ENCODE measurements at regions not wholly inside any gene's neighbourhood (a gene's known extent, or its start where the extent isn't known, plus 50 kb on each side); places are given as distances from the start of the nearest gene placed in this dataset.

DNA sequence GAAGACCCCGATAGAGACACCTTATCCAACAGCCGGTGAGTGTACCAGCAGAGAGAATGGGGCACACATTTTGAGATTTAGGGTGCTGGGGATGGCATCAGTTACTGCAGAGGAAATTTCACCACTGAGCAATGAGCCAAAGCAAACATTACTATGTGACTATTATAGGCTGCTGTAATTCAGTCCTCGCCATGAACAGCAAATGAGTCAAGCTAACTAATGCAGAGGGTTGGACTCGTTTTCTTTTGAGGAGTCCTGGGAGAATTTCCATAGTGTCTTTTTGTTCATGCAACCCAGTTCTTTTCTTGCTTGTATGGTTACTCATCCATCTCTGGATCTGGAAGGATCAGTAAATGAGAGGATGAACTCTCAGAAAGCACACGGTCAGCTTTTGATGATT lies 323.8 kb downstream of the PSAT1 start:
- TF ChIP-seq, protein P1, sequence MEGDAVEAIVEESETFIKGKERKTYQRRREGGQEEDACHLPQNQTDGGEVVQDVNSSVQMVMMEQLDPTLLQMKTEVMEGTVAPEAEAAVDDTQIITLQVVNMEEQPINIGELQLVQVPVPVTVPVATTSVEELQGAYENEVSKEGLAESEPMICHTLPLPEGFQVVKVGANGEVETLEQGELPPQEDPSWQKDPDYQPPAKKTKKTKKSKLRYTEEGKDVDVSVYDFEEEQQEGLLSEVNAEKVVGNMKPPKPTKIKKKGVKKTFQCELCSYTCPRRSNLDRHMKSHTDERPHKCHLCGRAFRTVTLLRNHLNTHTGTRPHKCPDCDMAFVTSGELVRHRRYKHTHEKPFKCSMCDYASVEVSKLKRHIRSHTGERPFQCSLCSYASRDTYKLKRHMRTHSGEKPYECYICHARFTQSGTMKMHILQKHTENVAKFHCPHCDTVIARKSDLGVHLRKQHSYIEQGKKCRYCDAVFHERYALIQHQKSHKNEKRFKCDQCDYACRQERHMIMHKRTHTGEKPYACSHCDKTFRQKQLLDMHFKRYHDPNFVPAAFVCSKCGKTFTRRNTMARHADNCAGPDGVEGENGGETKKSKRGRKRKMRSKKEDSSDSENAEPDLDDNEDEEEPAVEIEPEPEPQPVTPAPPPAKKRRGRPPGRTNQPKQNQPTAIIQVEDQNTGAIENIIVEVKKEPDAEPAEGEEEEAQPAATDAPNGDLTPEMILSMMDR (IDR thresholded peaks at IDR 0.05; ENCODE audit: insufficient read depth, low read depth, low read length): no peak
- H3K4me3 ChIP-seq (ENCODE audit: low read depth, low read length): no peak overlapping the region
- DNase-seq (ENCODE audit: low read depth): peak; percentile 6

DNA sequence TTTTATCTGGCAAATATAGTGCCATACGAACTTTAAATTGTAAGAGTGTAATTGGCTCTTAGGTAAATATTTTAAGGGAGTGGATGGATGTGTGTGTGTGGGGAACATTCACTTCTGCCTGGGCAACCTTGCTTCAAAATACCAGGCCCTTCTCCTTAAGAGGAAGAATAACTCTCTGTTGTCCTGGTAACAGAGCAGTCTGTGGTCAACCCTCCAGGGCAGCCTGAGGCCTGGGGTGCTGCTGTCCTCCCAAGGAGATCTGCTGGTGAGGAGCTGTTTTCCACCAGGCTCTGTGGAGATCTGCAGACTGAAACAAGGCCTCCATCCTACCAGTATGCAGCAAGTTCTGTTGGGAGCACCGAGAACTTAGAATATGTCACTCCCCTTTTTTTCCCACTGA lies 325.2 kb downstream of the PSAT1 start:
- DNase-seq (ENCODE audit: low read depth): no peak
- TF ChIP-seq, protein P1 (IDR thresholded peaks at IDR 0.05; ENCODE audit: insufficient read depth, low read depth, low read length): no peak

DNA sequence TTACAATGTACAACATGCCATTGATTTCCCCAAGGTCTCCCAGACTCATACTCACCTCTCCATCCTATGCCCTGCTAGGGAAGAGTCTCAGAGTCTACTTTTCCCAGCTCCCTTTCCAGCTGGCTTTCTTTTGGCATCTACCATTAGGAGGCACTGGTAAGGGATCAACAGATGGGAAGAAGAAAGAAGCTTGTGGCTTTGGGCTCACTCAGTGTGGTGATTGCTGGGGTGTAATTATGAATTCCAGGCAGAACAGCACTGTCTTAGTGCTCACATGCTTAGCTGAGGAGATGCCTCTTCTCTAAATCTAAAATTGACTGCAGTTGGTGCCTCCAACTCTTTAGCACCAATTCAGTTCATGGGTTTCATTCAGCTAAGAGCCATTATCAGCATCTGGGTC lies 330.0 kb downstream of the PSAT1 start:
- TF ChIP-seq, protein P1 (IDR thresholded peaks at IDR 0.05; ENCODE audit: insufficient read depth, low read depth, low read length): no peak
- H3K4me3 ChIP-seq (ENCODE audit: low read depth, low read length): no peak overlapping the region
- no peak for DNase-seq (ENCODE audit: low read depth)

More for the DNA sequence above, 325.2 kb downstream of the PSAT1 start:
- no peak overlapping the region for H3K4me3 ChIP-seq (ENCODE audit: low read depth, low read length)

DNA sequence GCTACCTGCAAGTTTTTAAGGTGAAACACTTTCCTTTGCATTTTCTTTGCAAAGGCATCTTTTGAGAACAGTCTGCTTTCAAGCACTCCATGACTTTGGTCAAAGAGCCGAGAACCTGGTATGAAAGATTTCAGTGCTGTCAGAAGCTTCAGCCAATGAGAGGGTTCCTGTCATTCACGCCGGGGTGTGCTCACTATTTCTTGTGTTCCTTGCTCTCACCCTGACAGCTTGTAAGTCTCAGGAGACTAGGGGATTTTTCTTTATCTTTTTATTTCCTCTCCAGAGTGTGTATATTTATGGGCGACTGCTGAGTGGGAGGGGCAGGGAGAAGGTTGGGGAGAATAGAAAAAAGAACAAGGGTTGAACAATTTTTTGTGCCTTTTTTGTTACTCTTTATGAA lies 334.0 kb downstream of the PSAT1 start:
- no peak overlapping the region for H3K4me3 ChIP-seq (ENCODE audit: low read depth, low read length)
- no peak for DNase-seq (ENCODE audit: low read depth)
- TF ChIP-seq, protein P1 (IDR thresholded peaks at IDR 0.05; ENCODE audit: insufficient read depth, low read depth, low read length): no peak

DNA sequence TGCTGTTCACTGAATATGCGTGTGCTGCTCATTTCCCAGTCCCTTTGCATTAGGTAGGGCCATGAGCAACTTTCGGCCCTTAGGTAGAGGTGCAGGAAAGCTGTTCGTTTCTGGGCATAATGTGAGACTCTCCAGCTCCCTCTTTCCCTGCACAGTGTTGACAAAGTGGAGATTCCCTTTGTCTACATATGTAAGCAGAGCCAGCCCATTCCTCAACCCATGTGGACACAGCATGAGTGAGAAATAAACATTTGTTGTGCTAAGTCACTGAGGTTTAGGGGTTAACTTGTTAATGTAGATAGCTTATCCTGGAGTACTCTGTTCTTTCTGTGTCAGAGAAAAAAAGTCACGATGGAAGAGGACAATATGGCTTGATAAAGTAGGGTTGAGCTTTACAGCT lies 343.8 kb downstream of the PSAT1 start:
- no peak for DNase-seq (ENCODE audit: low read depth)
- H3K4me3 ChIP-seq (ENCODE audit: low read depth, low read length): no peak overlapping the region
- TF ChIP-seq, protein P1 (IDR thresholded peaks at IDR 0.05; ENCODE audit: insufficient read depth, low read depth, low read length): no peak

DNA sequence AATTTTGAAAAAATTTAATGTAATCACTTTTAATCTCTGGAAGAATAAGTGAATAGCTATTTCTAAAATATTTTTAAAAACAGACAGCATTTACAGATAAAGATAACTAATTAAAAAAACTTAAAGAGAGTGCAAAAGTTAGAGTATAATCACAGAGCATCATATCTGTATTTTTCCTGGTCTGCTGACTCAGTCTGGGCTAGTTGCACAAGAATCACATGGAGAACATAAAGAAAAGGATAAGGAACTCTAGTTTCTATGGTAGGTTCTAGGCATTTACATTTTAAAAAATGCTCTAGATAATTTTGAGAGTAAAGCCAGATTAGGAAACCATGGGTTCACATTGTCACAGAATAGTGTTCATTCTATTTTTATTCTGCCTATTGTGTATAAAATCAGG lies 347.4 kb downstream of the PSAT1 start:
- DNase-seq (ENCODE audit: low read depth): no peak
- TF ChIP-seq, protein P1 (IDR thresholded peaks at IDR 0.05; ENCODE audit: insufficient read depth, low read depth, low read length): no peak

DNA sequence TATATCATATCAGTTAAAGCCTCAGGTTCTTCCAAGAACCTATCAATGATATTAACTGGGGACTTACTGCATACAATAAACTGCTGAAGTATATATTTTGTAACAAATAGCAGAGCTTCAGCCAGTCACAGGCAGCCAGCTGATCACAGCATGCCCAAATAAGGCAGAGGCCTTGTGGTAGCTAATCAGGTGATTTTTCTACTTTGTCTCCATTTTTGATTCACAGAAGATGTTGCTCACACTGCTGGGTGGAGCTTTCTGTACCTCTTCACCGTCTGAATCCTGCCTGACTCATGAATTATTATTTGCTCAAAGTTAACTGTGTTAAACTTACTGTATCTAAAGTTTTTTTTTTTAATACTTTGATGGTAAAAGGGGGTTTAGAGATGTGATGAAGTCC lies 357.4 kb downstream of the PSAT1 start:
- no peak overlapping the region for H3K4me3 ChIP-seq (ENCODE audit: low read depth, low read length)
- TF ChIP-seq, protein P1 (IDR thresholded peaks at IDR 0.05; ENCODE audit: insufficient read depth, low read depth, low read length): no peak

More for the DNA sequence above, 347.4 kb downstream of the PSAT1 start:
- H3K4me3 ChIP-seq (ENCODE audit: low read depth, low read length): no peak overlapping the region

More for the DNA sequence above, 357.4 kb downstream of the PSAT1 start:
- DNase-seq (ENCODE audit: low read depth): no peak

All from fibroblast of villous mesenchyme (primary cell).